Suppressor macrophage (primary cell): ENCODE measurements at regions not wholly inside any gene's neighbourhood (a gene's known extent, or its start where the extent isn't known, plus 50 kb on each side); places are given as distances from the start of the nearest gene placed in this dataset.
A peak's percentile ranks its signal among the peaks of the same experiment; 100 is the strongest.
"Not testable (repeated sequence)": the region's sequence is repeated elsewhere in the genome, so short reads cannot be mapped to it uniquely, and the experiment has no call there.

Experiments
- DNase-seq, 4 experiments: peaks; one replicate each; pipeline ENCODE4 v3.0.0-alpha.2; 2020 to 2022

DNA sequence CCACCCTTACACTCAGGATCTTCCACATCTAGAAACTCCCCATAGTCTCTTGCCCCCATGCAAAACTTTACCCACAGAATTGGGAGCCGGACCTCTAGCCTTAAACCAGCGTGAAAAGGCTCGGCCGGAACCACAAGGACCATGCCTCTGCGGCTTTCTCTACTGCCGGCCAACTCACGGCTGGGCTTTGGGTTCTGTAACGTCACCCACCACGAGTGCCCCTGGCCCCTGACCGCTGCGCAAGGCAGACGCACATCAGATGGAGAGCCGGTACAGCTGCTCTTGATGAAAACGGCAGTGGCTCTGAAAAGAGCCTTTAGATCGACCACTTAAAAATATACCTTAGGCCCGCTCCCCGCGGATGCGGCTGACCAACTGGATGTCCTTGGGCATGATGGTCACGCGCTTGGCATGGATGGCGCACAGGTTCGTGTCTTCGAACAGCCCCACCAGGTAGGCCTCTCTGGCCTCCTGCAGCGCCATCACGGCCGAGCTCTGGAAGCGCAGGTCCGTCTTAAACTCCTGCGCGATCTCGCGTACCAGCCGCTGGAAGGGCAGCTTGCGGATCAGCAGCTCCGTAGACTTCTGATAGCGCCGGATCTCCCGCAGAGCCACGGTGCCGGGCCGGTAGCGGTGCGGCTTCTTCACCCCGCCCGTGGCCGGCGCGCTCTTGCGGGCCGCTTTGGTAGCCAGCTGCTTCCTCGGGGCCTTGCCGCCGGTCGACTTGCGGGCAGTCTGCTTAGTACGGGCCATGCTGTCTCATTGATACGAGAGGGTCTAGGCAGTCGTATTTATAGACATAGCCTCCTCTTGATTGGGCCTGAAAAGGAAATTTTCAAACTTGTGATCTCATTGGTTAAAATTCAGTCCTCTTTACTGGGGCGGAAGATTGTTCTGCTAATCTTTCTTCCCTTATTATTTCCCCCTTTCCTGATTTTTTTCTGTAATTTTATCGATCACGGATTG lies 66.3 kb downstream of the FAM72C start:
- peak in 3 of 4 experiments; percentile 5 to 20 (median 8) for DNase-seq

DNA sequence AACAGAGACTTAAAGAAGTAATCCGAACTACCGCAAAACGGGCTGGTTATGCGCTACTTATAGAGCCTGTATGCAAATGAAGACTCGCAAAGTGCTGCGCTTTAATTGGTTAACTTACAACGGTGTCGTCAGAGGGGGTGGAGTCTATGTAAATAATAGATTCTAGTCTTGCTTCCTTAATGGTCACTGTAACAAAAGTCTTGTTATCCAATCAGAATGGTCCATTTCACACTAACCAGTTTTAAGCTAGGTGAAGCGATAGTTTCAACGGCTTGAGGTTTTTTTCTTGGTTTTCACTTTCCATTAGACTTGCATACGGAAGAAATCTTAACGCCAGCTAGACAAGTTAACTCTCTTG lies 67.2 kb downstream of the FAM72C start:
- DNase-seq, result not testable (repeated sequence)

DNA sequence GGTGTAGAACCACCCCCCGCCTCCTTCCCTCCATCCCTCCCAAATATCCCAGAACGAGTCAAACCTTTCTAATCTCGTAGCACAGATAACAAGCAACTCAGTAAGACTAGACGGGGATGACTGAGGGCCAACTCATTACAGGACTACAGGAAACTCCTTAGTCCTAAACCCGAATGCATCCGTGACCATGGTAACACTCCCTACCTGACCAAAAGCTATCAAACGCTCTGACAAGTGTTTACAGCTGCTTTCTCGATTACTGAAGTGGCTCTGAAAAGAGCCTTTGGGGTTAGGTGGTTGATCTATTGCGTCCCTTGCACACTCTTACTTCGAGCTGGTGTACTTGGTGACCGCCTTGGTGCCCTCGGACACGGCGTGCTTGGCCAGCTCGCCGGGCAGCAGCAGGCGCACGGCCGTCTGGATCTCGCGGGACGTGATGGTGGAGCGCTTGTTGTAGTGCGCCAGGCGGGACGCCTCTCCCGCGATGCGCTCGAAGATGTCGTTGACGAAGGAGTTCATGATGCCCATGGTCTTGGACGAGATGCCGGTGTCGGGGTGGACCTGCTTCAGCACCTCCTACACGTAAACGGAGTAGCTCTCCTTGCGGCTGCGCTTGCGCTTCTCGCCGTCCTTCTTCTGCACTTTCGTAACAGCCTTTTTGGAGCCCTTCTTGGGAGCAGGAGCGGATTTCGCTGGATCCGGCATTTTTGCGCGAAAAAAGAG lies 67.7 kb downstream of the FAM72C start:
- not testable (repeated sequence) for DNase-seq

DNA sequence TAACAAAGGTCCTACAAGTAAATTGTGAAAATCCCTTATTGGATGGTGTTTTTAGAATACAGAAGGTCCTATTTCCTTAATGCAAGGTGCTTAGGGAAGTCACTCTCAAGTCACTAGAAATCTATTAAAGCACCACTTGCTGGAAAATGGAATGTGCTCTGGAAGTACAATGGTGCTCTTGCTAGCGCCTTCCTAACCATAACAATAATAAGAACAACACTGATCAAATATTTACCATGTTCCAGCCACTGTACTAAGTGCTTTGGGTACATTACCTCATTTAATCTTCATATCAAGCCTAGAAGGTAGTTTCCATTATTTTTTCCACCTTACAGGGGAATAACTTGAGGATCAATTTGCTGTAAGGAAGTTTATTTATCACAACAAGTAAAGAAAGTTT lies 75.4 kb downstream of the FAM72C start:
- DNase-seq, result not testable (repeated sequence)

DNA sequence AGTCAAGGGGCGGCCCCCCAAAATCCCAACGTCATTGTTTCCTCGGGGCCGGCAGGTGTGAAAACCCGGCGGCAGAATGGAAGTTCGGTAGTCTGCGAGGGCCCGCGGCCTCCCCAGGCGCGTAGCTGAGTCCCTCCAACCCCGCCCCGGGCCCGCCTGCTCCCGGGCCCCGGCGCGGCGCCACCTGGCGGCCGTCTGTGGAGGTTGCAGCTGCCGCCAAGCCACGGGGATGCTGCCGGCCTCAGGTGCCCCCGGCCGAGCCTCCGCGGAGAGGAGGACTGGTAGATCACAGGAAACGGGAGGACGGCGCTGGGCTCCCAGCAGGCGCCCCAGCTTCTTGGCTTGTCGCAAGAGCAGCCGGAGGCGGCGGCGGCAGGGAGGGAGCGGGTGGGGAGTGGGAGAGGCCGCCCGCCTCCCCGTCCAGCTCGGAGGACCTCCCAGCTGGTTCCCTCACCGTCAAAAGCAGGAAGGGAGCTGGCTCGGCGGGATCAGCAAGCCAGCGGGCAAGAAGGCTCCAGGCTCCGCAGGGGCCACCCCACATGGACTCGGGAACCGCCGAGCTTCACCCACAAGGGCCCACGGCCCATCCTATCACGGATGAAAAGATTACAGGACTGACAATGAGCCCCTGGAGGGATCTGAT lies 86.7 kb downstream of the FAM72C start:
- peak; percentile 50 to 80 (median 69) for DNase-seq

DNA sequence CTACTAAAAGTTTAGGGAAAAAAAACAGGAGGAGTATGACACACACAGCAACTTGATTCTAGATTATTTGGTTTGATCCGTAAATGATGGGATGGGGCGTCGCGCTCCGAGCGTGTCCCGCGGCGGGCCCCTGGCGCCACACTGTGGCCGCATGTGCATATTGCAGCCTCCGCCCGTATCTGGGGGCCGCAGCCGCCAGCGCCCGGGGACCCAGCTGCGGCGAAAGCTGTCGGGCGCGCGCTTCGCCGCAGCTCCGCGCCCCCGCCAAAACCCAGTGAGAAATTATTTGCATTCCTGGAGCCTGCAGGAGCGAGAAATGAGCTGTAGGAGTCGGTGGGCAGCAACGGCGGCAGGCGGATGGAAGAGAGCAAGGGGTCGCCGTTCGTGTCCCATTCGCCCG lies 87.3 kb downstream of the FAM72C start:
- DNase-seq, result not testable (repeated sequence)

DNA sequence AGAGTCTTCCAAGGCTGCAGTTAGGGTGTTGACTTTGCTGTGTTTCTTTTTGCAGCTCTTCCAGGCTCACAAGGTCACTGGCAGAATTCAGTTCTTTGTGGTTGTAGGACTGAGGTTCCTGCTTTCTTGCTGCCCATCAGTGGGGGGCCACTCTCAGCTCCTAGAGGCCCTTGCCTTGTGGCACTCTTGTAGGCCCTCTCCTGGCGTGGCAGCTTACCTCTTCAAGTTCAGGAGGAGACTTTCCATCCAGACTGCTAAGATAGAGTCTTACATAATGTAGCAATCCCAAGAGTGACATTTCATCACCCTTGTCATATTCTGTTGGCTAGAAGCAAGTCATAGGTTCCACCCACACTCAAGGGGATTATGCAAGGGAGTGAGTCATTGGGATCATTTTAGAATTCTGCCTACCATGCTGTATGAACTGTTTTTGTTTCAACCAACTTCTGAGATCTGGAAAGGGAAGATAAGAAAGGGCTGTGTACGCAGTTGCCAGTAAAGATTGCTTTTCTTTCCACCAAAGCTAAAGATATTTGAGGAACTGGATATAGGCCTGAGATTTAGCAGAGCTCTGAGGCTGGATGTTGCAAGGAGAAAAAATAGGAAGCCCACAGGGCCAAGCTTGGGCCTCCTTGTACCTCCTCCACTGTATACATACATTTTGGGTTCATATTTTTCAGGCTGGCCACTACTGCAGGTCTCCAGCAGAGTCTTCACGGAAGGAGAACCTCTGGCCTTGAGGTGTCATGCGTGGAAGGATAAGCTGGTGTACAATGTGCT lies 91.8 kb downstream of the FAM72C start:
- not testable (repeated sequence) for DNase-seq

DNA sequence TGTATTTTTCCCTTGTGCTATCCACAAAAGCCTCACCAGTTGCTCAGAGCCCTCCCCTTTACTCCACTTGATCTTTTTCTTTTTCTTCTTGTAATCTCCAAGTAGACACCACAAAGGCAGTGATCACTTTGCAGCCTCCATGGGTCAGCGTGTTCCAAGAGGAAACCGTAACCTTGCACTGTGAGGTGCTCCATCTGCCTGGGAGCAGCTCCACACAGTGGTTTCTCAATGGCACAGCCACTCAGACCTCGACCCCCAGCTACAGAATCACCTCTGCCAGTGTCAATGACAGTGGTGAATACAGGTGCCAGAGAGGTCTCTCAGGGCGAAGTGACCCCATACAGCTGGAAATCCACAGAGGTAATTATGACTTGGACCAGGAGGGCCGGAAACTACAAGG lies 95.8 kb downstream of the FAM72C start:
- DNase-seq, result not testable (repeated sequence)

DNA sequence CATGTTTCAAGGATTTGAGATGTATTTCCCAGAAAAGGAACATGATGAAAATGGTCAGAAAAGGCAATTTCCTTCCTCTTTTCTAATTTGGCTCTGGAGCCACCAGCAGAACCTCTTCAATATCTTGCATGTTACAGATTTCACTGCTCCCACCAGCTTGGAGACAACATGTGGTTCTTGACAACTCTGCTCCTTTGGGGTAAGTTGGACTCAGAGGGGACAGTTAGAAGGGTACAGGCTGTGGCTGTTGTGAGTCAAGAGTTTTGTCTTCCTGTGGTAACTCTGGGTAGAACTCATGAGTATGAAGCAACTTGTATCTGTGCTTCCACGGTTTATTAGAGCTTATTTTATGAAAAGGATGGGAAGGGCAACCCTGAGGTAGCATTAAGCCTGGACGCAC lies 97.2 kb downstream of the FAM72C start:
- DNase-seq, result not testable (repeated sequence)

DNA sequence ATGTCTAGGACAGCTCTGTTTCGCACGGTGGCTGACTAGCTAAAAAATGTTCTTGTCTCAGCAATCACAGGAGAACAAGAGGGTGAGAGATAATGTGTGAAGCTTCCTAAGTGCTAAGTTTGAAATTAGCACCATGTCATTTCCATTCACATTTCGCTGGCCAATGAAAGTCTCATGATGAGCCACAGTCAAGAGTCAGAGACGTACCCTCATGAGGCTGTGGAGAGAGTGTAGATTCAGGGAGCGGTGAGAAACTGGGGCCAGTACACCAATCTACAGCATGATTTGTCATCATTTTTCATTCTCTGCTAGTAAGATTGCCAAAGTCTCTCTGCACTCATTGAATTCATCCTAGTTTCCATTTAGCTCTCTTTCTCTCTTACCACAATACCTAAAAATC lies 98.1 kb downstream of the FAM72C start:
- not testable (repeated sequence) for DNase-seq

DNA sequence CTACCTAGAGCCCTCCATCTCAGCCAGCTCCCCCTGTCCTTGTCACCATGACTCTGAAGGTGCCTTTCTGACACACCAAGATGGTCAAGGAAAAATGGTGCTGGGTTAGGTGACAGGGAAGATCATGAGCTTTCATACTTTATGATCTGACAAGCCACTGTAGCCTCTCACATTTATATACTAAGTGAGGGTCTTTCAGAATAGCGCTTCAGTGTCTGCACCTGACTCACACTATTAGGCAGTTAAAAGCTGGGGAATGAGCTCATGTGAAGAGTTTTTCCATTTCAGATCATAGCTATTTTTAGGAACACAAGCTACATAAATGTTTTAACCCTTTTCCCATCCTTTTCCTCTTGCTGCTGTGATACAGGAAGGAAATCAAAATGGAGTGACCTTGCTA lies 101.4 kb downstream of the FAM72C start:
- DNase-seq, result not testable (repeated sequence)

DNA sequence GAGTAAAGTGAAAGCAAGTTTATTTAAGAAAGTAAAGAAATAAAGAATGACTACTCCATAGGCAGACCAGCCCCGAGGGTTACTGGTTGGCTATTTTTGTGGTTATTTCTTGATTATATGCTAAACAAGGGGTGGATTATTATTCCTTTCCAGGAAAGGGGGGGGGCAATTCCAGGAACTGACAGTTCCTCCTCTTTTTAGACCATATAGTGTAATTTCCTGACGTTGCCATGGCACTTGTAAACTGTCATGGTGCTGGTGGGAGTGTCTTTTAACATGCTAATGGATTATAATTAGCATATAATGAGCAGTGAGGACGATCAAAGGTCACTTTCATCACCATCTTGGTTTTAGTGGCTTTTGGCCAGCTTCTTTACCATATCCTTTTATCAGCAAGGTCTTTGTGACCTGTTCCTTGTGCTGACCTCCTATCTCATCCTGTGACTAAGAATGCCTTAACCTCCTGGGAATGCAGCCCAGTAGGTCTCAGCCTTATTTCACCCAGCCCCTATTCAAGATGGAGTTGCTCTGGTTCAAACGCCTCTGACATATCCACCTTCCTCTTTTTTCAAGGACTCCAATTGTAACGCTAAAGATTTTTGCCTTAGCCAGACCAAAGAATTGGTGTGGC lies 104.1 kb downstream of the FAM72C start:
- DNase-seq, result not testable (repeated sequence)

DNA sequence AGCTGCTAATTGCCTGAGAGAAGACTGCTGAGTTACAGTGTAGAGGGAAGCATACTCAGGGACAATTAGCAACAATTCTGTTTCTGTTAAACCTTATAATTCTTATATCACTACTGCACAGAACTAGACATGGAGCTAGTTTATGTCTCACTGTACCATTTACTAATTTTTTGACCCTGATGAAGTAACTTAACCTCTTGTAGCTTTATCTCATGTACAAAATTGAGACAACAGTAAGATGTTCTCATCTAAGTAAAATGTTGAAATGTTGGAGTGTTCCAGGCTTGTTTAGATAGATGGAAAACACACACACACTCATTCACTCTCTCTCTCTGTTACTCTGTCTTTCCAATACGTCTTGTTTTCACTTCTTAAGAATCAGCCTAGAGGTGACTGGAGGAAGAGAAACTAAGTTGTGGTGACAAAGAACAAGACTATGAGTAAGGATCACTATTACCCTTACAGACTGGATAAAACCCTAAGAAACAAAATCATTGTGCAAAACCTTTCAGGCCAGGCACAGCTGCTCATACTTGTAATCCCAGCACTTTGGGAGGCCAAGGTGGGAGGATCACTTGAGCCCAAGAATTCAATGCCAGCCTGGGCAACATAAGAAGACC lies 107.8 kb downstream of the FAM72C start:
- not testable (repeated sequence) for DNase-seq

DNA sequence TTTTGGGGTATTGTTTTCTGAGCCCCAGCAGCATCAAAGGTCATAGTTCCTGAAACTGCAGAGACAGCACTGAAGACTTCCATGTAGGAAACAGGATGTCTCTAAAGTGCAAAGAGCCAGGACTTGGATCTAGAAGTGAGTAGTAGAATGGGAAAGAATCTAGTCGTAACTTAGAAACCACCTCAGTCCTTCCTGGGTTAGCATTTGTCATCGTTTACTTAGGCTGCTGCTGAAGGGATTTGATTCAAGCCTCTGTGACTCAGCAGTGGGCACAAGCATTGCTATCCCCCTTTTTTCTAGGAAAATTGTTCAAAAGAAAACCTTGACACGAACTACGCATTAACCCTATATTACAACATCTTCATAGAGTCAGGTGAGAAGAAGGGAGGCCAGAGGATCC lies 109.1 kb downstream of the FAM72C start:
- DNase-seq, result peak in 2 of 4 experiments; percentile 2 to 11

DNA sequence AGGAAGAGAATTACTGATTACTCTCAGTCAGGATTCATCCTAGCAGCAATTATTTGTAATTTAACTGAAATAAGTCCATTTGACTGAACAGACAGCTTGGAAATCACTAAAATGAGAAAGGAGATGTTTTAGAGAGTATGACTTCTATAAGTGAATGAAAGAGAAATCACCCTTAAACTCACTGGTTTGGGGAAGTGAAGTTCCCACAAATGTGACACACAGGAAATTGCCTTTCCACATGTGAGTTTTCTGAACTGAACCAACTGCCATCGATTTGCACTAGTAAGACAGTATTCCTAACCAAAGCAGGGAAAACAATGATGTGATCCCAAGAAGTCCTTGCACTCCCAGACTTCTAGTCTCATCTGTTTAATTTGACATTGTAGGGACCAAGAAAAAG lies 110.5 kb downstream of the FAM72C start:
- not testable (repeated sequence) for DNase-seq

DNA sequence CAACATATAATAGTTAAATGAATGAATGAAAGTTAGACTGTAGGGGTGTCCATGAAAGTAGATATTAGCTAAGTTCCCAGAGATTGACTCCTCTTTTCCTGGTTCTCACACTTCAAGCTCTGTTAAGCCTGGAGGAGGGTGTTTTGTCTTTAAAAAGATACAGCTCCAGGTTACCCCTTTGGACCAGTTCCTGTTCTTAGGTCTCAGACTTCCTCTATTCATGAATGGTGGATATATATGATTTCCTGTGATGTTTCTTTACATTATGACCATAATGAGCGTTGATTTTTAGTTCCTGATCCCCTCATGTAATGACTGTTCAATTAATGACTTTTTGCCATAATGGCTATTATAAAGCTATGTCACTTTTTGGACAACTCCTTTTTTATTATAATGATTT lies 115.9 kb downstream of the FAM72C start:
- DNase-seq, result not testable (repeated sequence)

DNA sequence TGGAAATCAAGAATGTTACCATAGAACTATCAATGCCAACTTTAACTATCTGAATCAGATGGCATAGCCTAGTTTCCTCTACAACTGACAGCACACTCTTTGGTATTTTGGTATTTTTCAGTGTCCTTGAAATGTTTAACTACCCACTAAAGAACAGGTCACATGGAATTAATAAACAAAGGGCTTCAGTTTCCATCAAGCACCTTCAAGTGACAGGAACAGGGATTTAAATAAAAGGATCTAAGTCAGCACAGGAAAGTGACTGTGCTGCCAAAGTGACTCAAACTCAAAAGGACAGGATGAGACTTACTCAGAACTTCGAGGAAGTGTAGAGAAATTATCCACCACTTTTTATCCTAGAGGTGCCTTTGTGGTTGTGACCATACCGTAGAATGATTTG lies 117.7 kb downstream of the FAM72C start:
- DNase-seq, result not testable (repeated sequence)

DNA sequence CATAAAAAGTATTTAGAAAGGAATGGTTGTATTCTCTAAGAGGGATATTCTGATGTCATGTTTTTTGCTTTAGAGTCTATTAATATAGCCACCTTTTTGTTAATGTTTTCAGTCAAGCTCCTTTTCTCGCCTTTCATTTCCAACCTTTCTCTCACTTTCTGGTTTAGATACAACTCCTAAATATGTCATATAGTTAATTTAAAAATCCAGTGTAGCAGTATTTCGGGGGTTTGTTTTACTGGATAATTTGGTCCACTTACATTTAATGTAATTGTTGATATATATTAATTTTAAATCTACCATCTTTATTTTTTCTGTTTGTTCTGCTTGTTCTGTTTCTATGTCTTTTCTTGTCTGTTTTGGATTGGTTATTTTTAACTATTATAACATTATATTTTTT lies 121.1 kb downstream of the FAM72C start:
- DNase-seq, result not testable (repeated sequence)

DNA sequence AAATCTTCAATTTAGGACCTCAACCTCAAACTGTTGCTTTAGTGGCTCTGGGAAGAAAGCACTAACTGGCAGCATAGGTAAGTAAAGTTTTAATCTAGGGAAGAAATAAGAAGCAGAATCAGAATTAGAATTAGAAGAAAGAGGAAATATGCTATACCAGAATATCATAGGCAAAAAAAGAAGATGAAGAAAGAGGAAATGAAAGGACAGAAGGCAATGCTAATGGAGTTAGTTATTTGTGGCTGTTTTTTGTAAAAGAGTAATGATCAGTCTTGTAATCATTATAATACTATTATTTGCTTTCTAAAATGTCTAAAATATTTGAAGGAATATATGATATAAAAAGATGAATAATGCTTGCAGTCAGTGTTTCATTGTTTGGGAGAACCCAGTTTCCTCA lies 122.9 kb downstream of the FAM72C start:
- DNase-seq, result peak in 2 of 4 experiments; percentile 1 to 10

DNA sequence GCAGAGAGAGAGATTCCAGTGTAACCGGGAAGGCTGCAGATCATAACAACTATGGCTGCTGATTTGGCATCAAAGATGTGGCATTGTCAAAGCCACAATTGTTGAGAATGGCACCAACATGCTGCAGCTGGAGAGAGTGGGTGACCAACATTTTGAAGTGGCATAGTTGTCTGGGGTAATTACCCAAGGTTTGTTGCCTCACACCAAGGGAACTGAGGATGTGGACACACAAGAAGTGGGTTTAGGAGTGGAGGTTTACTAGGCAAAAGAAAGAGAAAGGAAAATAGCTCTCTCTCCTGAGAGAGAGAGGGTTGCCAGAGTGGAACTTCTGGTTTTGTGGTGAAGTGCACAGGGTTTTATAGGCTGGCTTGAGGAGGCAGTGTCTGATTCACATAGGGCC lies 126.6 kb downstream of the FAM72C start:
- DNase-seq, result not testable (repeated sequence)

DNA sequence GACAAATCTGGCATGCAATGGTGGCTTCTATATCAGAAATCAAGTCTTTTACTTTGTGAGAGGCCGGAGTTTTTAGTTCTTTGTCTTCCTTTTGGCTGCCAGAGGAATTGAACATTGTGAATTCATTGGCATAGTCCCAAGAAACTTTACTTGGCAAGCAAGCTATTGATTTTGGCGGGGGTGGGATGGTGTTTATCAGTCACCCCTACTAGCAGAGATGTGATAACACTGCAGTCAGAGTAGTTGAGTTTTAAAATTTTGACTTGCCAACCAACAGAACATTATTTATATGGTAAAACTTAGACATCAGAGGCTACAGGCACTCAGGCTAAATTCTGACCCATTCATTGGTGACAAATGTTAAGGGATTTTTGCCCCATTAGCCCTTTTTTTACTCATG lies 129.7 kb downstream of the FAM72C start:
- DNase-seq, result not testable (repeated sequence)
